ENCODE measurements at regions not wholly inside any gene's neighbourhood (a gene's known extent, or its start where the extent isn't known, plus 50 kb on each side); places are given as distances from the start of the nearest gene placed in this dataset.

GRCh38 chr13:34159946-34160345 is 342.0 kb downstream of the RFC3 start:
- TF ChIP-seq CTCF (IDR thresholded peaks at IDR 0.05): no peak
- TF ChIP-seq POLR2A (IDR thresholded peaks at IDR 0.05): no peak

Data from testis (tissue), 2 donors.